Right lobe of liver (tissue), 6 donors: ENCODE measurements at regions not wholly inside any gene's neighbourhood (a gene's known extent, or its start where the extent isn't known, plus 50 kb on each side); places are given as distances from the start of the nearest gene placed in this dataset.
"Not testable (repeated sequence)": the region's sequence is repeated elsewhere in the genome, so short reads cannot be mapped to it uniquely, and the experiment has no call there.

Experiments used
- ATAC-seq, 4 donors: fragments of 200-7000 bp; cut with Tn5 transposase; one replicate each; pipeline ENCODE4 v1.9.1; 2020; ENCODE audit warnings: mild to moderate bottlenecking in 4 of 4, moderate library complexity in 4 of 4
- DNase-seq, 3 donors: peaks; one replicate each; pipeline ENCODE4 v3.0.0-alpha.2; 2020
- H3K27ac ChIP-seq, 3 donors: fragments of 200-600 bp; one replicate each; pipeline ENCODE4 v1.8.0; 2022
- H3K27me3 ChIP-seq, 2 donors: fragments of 200-600 bp; one replicate each; pipeline ENCODE4 v1.8.0; 2022
- H3K36me3 ChIP-seq, 4 donors: fragments of 200-600 bp; sonication (generic) in 1 of 4; one replicate each; pipeline versions ENCODE4 v1.5.1 to v1.8.0; 2017 to 2022; ENCODE audit warnings: control low read depth in 1 of 4
- H3K4me1 ChIP-seq, 4 donors: fragments of 200-600 bp; sonication (generic) in 1 of 4; one replicate each; pipeline versions ENCODE4 v1.5.1 to v1.8.0; 2017 to 2022; ENCODE audit warnings: control low read depth in 1 of 4
- H3K4me3 ChIP-seq, 3 donors: fragments of 200-600 bp; one replicate each; pipeline ENCODE4 v1.8.0; 2022
- H3K9me3 ChIP-seq, 4 donors: fragments of 200-600 bp; sonication (generic) in 1 of 4; one replicate each; pipeline versions ENCODE4 v1.5.1 to v1.8.0; 2017 to 2022; ENCODE audit warnings: control low read depth in 1 of 4
- POLR2A ChIP-seq: fragments of 450-650 bp; IDR thresholded peaks from one replicate; pipeline ENCODE4 v1.6.1; 2017; ENCODE audit warnings: antibody characterized with exemption, mild to moderate bottlenecking
- WGBS: methylation state at CpG from one replicate; pipeline ENCODE4 v1.1.6; 2018; ENCODE audit warnings: low coverage, low lambda C conversion rate; ENCODE audit not compliant: insufficient coverage; ENCODE audit errors: missing lambda C conversion rate; 5-methylcytosine and 5-hydroxymethylcytosine counted together
- intact Hi-C, 2 donors: fragments of 100-400 bp; cut with DNase I; formaldehyde crosslinking; loops; one replicate each; pipeline versions ENCODE4 v1.11.2 to v1.14.1; 2022
- TF ChIP-seq, protein P1 (sequence below), 4 donors: fragments of 200-600 bp in 3 of 4; fragments of 450-650 bp in 1 of 4; IDR thresholded peaks; one replicate each; pipeline versions ENCODE4 v1.5.1 to v1.8.0; 2016 to 2022; ENCODE audit warnings: antibody characterized with exemption in 4 of 4, mild to moderate bottlenecking in 2 of 4
- donor health status: DM: no; HTN: yes; CAD: no.
- donor health status: DM: no; HTN: no; CAD: no.
- donor health status: DM: no; HTN: no; CAD: no.
- donor health status: DM: no; HTN: yes; CAD: no.
- donor health status: DM: no; HTN: yes; CAD: no.

DNA sequence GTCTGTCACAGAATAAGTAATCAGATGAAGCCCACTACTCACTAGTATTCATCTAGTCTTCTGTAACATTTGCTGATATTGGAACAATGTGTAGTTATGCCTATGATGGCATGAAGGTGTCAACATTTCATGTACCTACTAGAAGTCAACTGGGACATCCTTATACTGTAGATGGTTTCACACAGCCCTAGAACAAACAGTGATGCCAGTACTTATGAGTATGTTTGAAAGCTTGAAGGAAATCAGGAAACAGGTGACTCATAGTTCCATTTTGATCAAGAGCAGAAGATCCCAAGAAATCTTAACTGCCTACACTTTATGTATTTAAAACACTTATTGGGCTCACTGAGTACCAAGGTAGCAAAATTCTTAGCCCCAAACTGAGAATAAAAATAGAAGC is 1519.6 kb downstream of the REEP3 start:
- intact Hi-C loops, result no loop called here
- TF ChIP-seq POLR2A, result no peak
- TF ChIP-seq, protein P1, sequence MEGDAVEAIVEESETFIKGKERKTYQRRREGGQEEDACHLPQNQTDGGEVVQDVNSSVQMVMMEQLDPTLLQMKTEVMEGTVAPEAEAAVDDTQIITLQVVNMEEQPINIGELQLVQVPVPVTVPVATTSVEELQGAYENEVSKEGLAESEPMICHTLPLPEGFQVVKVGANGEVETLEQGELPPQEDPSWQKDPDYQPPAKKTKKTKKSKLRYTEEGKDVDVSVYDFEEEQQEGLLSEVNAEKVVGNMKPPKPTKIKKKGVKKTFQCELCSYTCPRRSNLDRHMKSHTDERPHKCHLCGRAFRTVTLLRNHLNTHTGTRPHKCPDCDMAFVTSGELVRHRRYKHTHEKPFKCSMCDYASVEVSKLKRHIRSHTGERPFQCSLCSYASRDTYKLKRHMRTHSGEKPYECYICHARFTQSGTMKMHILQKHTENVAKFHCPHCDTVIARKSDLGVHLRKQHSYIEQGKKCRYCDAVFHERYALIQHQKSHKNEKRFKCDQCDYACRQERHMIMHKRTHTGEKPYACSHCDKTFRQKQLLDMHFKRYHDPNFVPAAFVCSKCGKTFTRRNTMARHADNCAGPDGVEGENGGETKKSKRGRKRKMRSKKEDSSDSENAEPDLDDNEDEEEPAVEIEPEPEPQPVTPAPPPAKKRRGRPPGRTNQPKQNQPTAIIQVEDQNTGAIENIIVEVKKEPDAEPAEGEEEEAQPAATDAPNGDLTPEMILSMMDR (IDR thresholded peaks at IDR 0.05), result no peak
- no peaks in the 10 kb centered on the region for H3K4me1 ChIP-seq
- H3K9me3 ChIP-seq, result no peaks in the 10 kb centered on the region
- DNase-seq, result no peak
- H3K27ac ChIP-seq, result no peak overlapping the region
- ATAC-seq, result no peak
- no peaks in the 10 kb centered on the region for H3K36me3 ChIP-seq
- no peak overlapping the region for H3K4me3 ChIP-seq
- no peaks in the 10 kb centered on the region for H3K27me3 ChIP-seq

DNA sequence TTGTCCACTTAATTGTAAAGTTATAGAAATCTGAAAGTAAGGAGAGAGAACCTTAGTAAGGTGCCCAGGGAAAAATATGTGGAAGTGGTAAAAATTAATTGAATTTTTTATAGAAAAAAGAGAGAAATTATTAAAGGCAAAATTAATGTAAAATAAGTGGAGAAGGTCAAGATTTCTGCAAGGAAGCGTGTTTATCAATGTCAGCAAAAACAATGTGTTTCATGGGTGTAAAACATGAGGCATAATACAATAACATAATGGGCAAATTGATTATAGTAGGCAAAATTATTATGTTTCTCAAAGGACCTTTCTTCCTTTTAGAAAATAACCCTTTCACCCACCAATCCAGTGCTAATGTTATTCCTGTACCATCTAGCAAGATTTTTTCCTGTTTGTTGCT is 1520.1 kb downstream of the REEP3 start:
- TF ChIP-seq POLR2A, result no peak
- TF ChIP-seq, protein P1 (IDR thresholded peaks at IDR 0.05), result no peak
- Histone ChIP-seq H3K4me1 (no peaks in the 10 kb centered on the region), H3K9me3 (no peaks in the 10 kb centered on the region), H3K27me3 (no peaks in the 10 kb centered on the region), H3K4me3 (no peak overlapping the region), H3K27ac (no peak overlapping the region), H3K36me3 (no peaks in the 10 kb centered on the region)
- DNase-seq (no peak), ATAC-seq (no peak)
- intact Hi-C loops, result no loop called here
- 63% methylated on average over 1 of the region's 1 CpG for WGBS

DNA sequence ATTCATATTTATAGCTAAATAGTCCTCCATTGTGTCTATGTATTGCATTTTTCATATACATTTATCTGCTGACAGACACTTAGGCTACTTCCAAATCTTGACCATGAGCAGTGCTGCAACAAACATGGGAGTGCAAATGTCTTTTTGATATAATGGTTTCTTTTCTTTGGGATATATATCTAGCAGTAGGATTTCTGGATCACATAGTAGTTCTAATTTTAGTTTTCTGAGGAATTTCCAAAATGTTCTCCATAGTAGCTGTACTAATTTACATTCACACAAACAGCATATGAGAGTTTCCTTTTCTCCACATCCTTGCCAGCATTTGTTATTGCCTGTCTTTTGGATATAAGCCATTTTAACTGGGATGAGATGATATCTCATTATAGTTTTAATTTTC is 1521.3 kb downstream of the REEP3 start:
- TF ChIP-seq, protein P1 (IDR thresholded peaks at IDR 0.05), result no peak
- no peak for TF ChIP-seq POLR2A
- DNase-seq (no peak), ATAC-seq (no peak)
- Histone ChIP-seq H3K27ac (no peak overlapping the region), H3K9me3 (no peaks in the 10 kb centered on the region), H3K4me1 (no peaks in the 10 kb centered on the region), H3K27me3 (no peaks in the 10 kb centered on the region), H3K4me3 (no peak overlapping the region), H3K36me3 (no peaks in the 10 kb centered on the region)
- intact Hi-C loops, result no loop called here

DNA sequence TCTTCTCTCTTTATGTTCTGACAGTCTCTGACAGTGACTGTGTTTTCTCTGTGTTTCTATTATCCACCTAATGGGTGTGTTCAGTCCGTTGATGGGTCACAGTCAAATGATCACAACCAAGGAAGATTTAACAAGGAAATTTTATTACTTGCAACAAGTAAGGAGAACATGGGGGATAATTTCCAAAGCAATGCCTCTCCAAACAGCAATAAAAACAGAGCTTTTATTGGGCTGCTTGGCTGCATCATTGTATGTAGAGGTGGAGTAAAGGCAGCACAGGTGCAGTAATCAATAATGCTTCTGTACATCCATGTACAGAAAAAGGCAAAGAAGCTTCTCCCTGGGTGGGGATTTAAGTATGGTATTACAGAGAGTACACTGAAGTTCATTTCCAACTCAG is 1525.6 kb downstream of the REEP3 start:
- no peak for TF ChIP-seq POLR2A
- ATAC-seq (no peak), DNase-seq (no peak)
- Histone ChIP-seq H3K4me1 (no peaks in the 10 kb centered on the region), H3K9me3 (no peaks in the 10 kb centered on the region), H3K36me3 (no peaks in the 10 kb centered on the region), H3K27me3 (no peaks in the 10 kb centered on the region), H3K27ac (no peak overlapping the region), H3K4me3 (no peak overlapping the region)
- intact Hi-C loops, result no loop called here
- 35% methylated on average over 1 of the region's 1 CpG for WGBS

DNA sequence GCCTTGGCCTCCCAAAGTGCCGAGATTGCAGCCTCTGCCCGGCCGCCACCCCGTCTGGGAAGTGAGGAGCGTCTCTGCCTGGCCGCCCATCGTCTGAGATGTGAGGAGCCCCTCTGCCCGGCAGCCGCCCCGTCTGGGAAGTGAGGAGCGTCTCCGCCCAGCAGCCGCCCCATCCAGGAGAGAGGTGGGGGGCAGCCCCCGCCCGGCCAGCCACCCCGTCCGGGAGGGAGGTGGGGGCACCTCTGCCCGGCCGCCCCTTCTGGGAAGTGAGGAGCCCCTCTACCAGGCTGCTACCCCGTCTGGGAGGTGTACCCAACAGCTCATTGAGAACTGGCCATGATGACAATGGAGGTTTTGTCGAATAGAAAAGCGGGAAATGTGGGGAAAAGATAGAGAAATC is 1530.9 kb downstream of the REEP3 start:
- H3K27me3 ChIP-seq, H3K27ac ChIP-seq, H3K4me1 ChIP-seq, H3K9me3 ChIP-seq, ATAC-seq, intact Hi-C loops, H3K36me3 ChIP-seq, DNase-seq, H3K4me3 ChIP-seq: not testable (repeated sequence)
- 73% methylated on average over 3 of the region's 22 CpGs for WGBS

DNA sequence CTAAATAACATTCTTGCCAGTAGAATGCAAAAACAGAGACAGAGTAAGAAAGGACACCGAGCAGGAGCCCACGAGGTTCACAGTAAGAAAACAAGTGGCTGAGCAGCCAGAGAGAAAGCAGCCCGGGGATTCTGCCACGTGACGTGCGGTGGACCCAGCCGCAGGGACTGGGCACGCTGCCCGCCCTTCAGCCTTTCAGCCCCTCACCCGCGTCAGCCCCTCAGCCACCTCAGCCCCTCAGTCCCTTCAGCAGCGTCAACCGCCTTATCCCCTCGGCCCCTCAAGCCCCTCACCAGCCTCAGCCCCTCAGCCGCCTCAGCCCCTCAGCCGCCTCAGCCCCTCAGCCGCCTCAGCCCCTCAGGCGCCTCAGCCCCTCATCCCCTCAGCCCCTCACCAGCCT is 1532.2 kb downstream of the REEP3 start:
- H3K36me3 ChIP-seq, H3K27me3 ChIP-seq, H3K4me1 ChIP-seq, intact Hi-C loops, DNase-seq, H3K4me3 ChIP-seq, H3K27ac ChIP-seq, H3K9me3 ChIP-seq: not testable (repeated sequence)
- ATAC-seq, result peak in 1 of 4 donors; percentile 48
- 74% methylated on average over 6 of the region's 18 CpGs for WGBS

DNA sequence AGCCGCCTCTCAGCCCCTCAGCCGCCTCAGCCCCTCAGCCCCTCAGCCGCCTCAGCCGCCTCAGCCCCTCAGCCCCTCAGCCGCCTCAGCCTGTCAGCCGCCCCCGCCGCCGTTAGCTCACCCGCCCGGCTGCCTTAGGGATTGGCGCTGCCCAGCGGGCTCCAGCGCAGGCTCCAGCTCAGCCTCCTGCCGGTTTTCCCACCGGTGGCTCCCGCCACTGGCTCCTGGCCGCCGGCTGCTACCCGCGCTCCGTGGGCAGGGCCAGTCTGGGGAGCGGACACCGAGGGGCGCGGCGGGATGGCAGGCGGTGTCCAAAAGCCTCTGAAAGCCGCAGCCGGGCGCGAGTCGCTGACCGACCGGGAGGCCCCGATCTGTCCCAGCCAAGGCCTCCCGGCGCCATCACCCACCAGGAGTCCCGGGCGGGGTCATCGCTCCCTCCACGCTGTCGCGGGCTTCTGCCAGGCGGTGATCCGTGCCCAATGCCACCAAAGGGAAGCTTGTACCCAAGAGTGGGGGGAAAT is 1532.7 kb downstream of the REEP3 start:
- H3K27ac ChIP-seq, intact Hi-C loops, DNase-seq, H3K36me3 ChIP-seq, H3K4me1 ChIP-seq, H3K4me3 ChIP-seq, H3K27me3 ChIP-seq, H3K9me3 ChIP-seq: not testable (repeated sequence)
- WGBS, result 93% methylated on average over 3 of the region's 46 CpGs
- ATAC-seq, result peak in 2 of 4 donors; percentile 18 to 65

DNA sequence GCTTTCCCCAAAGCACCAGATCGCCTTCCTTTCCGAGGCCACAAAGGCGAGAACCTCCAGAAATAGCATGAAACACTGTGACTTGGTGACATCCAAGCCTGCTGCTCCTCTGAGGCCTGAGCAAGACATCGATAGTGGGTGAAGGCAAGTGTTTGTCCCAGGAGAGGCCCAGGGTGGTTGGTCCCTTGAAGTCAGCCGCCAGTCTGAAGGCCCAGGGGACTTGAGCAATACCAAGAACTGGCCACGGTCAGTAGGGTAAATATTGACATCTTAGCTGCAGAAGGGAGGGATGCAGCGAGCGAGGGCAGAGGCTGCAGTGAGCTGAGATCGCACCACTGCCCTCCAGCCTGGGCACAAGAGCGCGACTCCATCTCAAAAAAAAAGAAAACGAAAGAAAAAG is 1533.5 kb downstream of the REEP3 start:
- intact Hi-C loops, H3K27me3 ChIP-seq, DNase-seq, H3K27ac ChIP-seq, H3K9me3 ChIP-seq, H3K4me3 ChIP-seq, ATAC-seq, H3K4me1 ChIP-seq, H3K36me3 ChIP-seq: not testable (repeated sequence)
- 86% methylated on average over 7 of the region's 12 CpGs for WGBS
